IPS DF 4.7 (cell line): ENCODE measurements at regions not wholly inside any gene's neighbourhood (a gene's known extent, or its start where the extent isn't known, plus 50 kb on each side); places are given as distances from the start of the nearest gene placed in this dataset.

Source experiments
- DNase-seq: peaks from one replicate; pipeline ENCODE4 v3.0.0-alpha.2; 2013; ENCODE audit warnings: low spot score; ENCODE audit errors: extremely low read depth

DNA sequence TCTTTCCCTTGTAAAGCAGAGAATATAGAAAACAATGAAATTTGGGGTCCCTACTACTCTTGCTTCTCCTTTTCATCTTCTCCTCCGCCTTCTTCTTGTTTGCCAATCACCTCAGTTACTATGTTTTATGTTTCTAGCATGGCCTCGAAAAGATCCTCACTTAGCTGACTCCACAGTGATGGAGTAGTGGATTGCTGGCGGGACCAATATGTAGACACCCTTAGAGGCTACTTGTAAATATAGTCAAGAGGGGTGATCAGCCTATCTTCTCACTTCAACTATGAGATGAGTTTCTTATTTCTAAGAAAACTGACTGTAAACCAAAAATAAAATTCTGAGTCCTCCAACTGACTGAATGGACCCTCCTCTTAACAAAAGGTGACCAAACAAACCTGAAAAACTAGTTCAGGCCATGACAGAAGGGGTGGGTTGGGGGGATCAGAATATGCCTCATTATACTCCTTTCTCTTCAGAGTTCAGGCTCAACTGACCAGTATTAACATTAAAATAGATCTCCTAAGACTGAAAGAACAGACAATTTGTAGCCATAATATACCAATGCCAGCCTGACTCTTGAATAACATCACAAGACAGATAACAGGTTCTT, 829.0 kb downstream of the TLE4 start:
- DNase-seq, result no peak

DNA sequence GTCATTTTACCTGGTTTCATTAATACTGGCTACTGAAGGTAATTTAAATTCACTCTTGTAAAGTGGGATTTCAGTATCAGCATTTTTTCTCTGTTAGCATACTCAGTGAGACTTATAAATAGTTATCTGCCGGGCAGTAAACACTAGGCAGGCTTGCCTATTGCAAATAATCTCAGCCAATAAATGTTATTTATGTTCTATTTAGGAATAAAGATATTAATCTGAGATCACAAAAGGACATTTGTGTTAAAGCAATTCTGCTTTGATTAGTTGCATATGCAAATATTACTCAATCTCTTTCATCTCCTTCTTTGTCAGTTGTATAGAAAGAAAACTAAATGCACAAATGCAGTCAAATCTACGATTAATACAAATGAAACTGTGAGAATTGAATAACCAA, 827.8 kb downstream of the TLE4 start:
- no peak for DNase-seq

DNA sequence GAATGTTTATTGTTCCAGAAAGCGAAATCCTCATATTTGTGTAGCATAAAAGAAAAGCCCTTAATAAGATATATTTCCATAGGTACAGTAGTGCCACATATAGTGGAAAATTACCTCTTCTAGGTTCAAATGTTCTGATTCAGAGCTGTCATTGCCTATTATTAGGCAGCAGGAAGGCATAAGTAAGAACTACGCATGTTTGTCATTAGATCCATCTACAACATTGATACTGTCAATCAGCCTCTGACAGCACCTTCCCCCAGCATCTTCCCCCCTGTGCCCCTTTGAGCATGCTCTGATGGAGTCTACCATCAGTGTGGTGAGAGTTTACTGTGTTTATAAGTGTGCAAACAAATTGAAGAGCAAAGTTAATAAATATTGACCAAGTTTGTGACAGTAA, 816.1 kb downstream of the TLE4 start:
- no peak for DNase-seq

DNA sequence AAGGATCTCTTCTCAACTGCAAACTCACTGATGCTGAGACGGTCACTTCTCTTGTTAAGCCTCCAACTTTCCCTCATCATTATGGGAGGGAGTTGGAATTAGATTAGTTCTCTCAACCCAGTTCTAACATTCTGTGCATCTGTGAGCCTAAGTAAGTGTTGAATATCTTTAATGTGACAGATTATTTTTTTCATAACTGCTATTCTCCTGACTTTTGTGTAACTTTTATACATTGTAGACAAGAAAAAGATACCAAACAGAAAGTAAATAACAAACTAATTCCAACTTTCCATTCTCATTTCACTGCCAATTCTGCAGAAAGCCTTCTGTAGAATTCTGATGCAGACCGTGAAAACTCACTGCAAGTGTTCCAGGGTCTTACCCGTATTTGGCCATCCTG, 813.5 kb downstream of the TLE4 start:
- no peak for DNase-seq

DNA sequence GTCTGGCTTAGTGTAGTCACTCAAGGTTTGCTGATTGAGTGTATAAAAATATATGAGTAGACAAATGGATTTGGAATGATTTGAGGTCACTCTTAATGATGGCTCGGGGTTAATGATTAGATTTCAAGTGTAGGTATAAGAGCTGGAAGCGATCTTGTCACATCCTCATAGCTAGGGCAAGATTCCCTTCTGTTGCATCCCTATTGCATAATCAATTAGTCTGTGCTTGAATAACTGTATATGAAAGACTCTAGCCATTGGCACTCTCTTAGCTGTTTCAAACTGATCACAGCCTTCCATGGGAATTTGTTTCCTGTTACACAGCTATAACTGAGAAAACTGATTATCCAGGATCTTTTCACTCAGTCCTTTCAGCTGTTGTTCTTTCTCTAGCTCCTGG, 811.6 kb downstream of the TLE4 start:
- DNase-seq, result no peak

DNA sequence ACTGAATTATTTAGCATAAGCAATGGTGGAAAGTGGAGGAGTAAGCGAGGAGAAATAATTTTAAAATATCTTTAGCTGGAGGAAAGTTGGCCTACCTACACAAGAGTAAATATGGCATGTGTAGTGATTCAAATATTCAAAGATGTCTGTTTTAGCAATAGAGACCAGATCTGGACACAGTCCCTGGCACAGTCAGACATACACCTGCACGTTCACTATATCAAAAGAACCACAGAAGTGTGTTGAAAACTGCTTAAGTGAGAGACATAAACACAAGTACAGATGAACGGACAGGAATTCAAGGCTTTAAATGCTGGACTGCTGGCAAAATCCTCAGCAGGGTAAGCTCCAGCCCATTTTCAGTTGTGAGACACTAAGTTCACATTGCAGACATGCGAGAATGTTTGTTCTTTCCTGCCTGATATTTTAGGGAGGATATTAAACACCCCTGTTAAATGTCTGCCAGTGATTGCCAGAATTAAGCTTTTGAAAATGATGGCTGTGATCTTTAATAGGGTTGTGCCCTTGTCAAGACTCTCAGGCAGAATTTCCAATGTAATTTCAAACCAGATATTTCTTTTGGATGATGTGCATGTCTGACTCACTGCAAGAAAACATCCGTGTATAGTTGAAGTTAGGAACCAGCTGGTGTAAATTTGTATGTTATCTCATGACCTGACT, 810.6 kb downstream of the TLE4 start:
- no peak for DNase-seq

DNA sequence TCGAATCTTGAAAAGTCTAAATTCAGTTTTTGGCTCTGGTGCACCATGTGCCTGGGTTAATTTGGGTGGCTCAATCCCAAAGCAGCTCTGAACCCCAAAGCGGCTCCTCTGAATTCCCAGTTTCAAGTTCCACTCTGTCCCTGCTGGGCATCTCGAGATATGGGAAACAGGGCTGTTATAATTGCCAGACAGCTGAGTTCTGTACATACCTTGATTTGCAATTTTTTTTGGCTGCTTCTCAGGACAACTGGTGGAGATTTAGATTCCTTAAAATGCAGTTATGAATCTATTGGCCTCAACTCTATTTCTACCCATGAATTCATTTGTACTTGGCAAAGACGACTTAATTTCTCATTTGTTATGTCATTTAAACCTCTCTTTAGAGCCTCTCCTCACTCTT, 808.5 kb downstream of the TLE4 start:
- DNase-seq, result no peak

DNA sequence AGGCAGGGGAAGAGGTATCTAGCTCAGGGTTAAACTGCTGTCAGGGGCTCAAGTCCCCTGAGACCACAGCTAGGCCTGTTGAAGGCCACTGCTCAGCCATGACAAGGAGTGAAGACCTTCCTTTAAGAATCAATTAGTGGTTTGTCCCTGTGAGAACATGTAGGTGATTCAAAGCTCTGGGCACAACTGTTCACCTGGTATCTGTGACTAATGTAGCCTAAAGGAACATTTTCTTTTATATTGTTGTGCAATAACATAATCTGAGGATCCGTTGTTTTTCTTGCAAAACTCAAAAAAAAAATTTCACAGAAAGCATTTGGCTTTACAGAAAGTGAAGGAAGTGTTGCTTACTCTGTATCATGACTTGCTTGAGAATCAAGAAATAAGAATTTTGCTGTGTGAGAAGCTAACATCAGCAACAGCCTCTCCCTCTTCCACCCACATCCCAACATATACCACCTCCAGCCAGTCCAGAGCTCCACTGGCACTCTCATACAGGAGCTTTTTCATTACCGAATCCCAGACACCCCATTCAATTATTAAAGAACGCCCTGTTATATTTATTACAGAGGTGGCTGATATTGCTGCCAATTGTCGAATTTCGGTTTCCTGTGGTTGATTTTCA, 807.0 kb downstream of the TLE4 start:
- no peak for DNase-seq

DNA sequence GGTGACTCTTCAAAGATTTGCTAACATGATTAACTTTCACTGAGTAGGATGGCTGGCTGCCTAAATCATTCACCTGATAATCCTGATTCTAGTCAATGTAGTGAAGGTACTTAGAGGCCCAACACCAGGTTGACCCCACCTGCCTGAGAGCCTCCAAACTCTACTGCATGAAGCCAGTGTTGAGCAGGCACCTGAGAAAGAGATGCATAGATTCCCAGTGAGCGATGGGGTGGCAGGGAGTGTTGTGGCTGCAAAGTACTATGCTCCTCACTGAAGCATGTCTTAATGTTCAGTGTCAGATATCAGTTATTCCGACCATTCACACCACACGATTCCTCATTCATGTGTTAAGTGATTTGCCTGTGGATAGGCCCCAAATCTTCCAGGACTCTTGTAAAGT, 804.4 kb downstream of the TLE4 start:
- no peak for DNase-seq

DNA sequence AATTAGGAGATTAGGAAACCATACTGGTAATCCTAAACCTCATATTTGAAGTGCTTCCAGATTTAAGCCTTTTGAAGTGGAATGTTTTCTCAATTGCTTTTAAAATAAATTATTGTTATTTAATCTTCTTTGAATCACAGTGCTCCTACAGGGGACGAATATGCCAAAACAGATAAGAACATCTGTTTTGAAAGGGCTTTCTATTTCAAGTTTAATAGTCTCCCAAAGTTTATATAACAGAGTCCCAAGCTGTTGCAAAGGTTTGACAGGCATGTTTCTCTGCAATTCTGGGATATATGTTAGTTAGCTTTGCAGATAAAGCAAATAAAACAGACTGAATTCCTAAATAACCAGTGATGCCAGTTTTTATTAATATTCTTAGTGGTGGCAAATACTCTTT, 803.7 kb downstream of the TLE4 start:
- no peak for DNase-seq

DNA sequence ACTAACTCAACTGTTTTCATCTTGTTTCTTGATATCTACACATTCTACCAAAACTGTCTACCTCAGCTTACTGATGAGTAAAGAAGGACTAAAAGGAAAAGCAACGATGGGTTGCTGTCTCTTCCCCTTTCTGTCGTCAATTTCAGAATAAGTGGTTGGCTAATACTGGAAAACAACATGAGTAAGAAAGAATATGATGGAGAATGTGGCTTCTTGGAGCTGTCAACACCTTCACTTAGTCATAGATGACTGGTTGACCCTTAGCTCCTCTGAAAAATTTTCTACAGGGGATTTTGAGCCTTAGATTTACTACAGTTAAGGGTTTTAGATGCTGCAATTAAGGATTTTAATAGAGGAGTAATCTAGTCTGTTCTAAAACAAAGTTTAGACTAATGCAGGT, 797.9 kb downstream of the TLE4 start:
- no peak for DNase-seq

DNA sequence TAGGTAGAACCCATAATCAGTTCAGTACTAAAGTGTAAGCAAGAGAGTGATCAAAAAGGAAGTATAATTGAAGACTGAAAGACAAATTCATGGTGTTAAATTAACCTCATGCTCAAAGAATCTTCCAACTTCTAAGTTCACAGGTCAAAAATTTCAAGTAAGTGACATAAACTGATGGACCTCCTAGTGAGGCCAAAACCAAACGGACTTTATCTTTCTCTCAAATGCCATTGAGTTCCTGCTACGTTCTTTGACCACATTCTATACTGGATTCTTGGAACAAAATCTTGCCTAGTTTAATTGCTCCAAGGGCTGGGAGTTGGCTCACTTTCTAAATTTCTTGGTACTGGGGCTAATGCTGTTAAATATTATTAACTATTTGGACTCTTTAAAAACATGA, 794.9 kb downstream of the TLE4 start:
- DNase-seq, result no peak

DNA sequence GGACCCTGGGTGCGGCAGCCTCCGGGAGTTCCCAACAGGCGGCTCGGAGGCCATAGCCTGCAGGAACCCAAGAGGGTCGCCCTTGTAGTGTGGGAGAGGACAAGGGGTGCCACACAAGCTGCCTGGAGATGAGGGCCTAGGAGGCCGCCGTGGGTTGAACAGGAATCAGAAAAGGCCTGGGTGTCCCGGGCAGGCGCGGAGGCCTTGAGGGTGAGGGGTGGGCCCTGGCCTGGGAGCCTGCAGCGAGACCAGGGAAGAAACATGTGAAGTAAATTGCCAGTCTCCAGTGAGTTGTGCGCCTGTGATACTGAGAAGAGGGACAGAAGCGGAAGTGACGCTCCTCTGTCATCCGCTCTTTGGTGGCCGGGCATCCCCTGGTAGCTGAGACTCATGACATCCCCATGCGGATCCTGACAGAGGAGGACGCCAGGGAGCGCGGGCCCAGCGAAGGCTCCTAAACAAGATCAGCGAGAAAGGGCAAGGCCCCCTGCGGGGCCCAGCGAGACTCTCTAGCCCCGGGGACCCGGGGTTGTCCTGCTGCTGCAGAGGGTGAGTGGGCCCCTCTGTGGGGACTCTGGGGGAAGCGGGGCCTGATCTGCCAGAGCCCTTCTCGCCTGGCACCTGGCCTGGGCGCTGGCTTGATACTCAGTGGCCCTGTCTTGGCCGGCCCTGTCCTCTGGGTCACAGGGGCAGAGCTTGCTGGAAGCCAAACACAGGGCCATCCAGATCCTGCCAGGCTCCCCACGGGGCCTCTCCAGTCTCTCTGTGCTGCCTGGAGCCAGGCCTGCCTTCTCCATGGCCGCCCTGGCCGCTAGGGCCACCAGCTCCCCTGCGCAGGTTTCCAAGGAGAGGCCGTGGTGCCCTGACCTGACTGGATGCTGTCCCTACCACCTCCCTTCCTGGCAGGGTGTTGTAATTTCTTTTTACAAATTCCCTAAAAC, 788.4 kb downstream of the TLE4 start:
- DNase-seq, result no peak

DNA sequence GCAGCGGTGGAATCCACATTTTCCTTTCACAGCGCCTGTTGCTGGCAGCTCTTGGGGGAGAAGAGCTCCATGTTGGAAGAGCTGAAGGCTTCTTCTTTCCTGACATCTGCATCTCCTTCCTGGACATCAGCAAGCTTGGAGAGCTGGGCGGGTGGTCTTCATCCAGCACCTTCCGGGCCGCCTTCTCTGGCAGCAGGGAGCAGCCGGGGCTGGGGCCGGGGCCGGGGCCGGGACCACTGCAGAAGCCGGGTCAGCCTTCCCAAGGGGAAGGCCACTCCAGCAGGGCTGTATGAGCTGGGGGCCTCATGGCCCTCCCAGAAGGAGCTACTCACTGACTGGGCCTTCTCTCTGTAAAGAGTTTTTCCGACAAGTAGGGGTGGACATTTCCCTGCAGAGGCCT, 787.5 kb downstream of the TLE4 start:
- no peak for DNase-seq

DNA sequence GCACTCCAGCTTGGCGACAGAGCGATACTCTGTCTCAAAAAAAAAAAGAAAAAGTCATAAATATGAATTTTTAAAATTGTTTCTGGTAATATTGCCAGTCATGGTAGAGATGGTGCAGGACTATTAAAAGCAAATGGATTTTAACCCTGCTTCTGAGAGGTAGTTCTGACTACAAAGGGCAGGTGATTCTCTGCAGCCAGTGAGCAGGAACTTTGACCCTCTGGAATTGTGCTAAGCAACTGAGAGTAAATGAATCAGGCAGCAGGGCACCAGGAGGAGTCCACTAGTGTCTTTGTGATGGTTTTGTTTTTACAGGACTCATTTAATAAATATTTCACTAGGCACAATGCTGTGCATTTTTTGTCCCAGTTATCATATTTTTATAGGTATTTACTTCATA, 781.2 kb downstream of the TLE4 start:
- no peak for DNase-seq

DNA sequence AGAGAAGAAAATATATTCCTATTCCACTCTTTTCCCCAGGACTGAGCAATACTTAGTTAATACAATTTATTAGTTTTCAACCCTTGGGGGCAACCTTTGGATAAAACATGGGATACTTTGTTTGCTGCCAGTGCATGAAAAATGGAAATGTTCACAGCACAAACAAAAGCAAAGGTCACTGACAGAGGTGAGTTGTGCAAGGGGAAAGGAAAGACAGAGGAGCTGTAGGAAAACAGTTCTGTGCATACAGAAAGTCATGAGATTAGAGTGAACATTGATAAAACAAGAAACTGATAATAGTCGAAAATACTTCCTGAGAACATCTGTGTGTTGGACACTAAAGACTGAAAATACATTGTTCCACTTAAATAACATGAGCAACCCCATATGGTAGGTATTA, 779.8 kb downstream of the TLE4 start:
- DNase-seq, result no peak

DNA sequence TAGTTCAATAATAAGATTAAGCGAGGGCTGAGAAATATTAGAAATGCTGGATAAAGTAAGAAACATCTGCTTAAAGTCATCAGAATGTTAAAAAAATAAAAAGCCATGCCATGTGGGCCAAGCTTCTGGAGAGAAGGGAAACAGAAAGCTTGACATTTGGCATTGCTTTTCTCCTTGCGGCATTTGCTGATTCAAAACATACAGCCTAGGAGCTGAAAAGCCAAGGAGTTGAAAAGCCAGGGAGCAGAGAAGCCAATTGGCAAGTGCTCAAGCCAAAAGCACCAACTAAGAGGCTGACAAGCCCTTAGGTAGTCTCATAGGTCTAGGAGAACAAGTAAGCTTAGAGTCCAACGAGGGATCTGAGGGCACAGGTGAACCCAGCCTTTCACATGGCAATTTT, 754.3 kb downstream of the TLE4 start:
- DNase-seq, result no peak

DNA sequence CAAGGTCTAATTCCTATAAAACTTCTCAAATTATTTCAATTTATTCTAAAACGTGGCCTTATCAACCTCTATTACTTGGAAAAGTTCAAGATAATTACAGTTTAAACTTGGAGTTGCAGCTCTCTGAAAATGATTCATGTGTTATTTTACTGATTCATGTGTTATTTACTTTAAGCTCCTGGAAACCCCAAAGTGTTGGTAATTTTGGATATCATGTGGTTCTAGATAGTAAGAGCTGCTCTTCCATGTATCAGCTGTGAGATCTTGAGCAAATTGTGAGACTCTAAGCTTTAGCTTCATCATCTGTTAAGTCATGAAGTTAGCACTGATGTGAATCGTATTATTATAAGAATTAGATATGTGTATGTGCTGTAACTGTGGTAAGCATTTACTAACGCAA, 749.2 kb downstream of the TLE4 start:
- no peak for DNase-seq

DNA sequence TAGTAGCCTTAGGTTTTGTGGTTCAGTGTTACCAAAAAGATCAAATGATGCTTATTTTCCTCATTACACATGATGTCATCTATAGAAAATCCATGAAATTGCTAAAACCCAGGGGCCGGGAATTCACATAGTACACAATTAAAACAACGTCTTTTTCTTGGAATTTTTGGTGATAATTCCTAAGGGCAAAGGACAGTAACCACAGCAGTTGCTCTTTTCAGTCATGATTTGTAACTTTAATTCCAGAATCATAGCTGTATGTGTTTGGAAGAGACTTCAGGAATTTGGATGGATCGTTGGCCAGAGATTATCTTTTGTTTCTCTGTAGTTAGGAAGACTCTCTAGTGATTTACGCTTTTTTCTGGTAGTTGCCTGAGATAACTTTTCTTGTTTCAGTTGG, 748.7 kb downstream of the TLE4 start:
- DNase-seq, result no peak

DNA sequence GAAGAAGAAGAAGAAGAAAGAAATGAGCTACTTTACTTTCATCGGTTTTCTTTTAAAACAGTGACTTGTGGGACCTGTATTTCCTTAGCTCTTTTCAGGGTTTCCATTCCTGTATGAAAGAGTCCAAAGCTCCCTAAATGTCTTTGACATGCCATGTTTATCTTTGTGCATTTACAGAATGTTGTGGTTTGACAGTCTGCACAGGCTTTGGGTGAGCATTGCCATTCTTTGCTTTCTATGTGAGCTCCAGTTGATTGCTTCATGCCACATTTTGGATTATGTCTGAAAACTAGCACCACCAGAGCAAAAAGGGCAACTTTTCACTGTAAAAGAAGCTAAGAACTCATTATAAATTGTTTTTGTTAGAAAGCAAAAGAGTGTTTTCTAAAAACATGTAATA, 733.4 kb downstream of the TLE4 start:
- DNase-seq, result no peak

DNA sequence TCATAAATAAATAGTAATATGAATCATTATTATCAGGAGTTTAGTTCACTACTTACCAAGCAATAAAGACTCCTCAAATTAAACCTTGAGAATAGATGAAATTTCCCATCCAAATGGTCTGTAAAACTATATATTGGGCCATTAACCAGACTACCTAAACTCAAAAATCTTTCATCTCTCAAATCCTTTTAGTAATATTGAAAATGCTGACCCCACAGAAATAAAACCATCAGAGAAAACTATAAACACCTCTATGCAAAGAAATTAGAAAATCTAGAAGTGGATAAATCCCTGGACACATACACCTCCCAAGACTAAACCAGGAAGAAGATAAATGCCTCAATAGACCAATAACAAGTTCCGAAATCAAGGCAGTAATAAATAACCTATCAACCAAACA, 723.2 kb downstream of the TLE4 start:
- DNase-seq, result no peak

DNA sequence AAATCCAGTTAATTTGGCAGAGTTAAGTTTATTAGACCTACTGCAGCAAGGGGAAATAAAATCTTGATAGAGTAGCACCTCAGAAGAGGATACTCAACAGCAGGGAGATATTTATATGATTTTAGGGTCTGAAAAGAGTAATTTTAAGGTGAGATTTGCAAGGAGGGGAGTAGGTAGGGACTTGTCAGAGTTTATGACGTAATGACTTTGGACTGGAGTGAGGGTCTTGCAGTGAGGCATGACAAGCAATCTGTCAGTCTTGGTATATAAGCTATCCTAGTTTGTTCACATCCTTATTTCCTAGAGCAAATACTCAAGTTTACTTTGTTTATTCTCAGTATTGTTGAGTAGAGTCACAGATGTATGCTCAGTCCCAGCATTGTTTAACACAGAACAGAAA, 722.6 kb downstream of the TLE4 start:
- no peak for DNase-seq
